C4-2B (cell line): ENCODE measurements at regions not wholly inside any gene's neighbourhood (a gene's known extent, or its start where the extent isn't known, plus 50 kb on each side); places are given as distances from the start of the nearest gene placed in this dataset.

Experiments
- H3K27ac ChIP-seq: fragments of 450-650 bp; 2 replicates; pipeline ENCODE4 v1.5.1; 2017
- ZFX ChIP-seq: fragments of 450-650 bp; IDR thresholded peaks from 2 replicates; pipeline ENCODE4 v1.6.1; 2017
- TF ChIP-seq, protein P1 (sequence below): fragments of 450-650 bp; conservative IDR thresholded peaks from 2 replicates; pipeline ENCODE4 v1.5.1; 2017; ENCODE audit warnings: mild to moderate bottlenecking

DNA sequence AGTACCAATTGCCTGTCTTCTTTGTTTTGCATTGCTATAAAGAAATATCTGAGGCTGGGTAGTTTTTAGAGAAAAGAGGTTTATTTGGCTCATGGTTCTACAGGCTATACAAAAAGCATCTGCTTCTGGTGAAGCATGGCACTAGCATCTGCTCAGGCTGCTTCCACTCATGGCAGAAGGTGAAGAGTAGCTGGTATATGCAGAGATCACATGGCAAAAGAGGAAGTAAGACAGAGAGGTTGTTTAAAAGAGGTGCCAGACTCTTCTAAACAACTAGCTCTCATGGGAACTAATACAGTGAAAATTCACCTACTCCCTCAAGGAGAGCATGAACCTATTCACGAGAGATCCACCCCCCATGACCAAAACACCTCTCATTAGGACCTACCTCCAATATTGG lies 56.7 kb upstream of the GUCA2B start:
- no peak overlapping the region for H3K27ac ChIP-seq

DNA sequence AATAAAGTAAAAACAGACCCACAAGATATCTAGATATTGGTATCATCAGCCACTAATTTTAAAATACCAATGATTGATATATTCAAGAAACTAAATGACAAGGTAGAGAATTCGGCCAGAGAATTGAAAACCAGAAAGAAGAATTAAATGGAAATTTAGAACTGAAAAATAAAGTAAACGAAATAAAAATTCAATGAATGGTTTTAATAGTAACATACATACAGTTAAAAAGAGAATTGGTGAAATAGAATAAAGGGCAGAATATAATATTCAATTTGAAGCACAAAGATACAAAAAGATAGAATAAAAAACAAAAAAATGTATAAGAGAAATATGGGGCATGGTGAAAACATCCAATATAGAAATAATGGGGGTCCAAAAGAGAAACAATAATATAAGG lies 64.0 kb upstream of the GUCA2B start:
- H3K27ac ChIP-seq = no peak overlapping the region
- TF ChIP-seq ZFX = no peak
- TF ChIP-seq, protein P1, sequence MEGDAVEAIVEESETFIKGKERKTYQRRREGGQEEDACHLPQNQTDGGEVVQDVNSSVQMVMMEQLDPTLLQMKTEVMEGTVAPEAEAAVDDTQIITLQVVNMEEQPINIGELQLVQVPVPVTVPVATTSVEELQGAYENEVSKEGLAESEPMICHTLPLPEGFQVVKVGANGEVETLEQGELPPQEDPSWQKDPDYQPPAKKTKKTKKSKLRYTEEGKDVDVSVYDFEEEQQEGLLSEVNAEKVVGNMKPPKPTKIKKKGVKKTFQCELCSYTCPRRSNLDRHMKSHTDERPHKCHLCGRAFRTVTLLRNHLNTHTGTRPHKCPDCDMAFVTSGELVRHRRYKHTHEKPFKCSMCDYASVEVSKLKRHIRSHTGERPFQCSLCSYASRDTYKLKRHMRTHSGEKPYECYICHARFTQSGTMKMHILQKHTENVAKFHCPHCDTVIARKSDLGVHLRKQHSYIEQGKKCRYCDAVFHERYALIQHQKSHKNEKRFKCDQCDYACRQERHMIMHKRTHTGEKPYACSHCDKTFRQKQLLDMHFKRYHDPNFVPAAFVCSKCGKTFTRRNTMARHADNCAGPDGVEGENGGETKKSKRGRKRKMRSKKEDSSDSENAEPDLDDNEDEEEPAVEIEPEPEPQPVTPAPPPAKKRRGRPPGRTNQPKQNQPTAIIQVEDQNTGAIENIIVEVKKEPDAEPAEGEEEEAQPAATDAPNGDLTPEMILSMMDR = no peak

More for the DNA sequence above, 56.7 kb upstream of the GUCA2B start:
- TF ChIP-seq ZFX = no peak

DNA sequence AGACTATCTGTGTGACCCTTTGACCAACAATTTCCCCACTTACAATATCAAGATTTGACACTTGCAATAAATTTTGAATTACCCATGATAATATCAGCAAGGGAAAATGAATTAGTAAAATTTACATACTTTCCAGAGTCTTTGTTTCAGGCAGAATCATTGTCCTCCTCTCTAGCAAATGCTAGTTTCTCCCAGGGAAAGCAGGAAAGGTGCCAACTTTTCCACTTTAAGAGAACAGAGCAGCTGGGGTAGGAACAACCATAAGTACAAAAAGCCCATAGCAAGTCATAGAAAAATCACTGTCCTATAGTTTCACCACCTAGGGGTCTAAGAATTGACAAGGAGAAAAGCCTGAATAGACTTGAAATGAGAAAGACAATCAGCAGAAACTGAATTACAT lies 67.1 kb upstream of the GUCA2B start:
- no peak for TF ChIP-seq ZFX
- H3K27ac ChIP-seq = no peak overlapping the region

DNA sequence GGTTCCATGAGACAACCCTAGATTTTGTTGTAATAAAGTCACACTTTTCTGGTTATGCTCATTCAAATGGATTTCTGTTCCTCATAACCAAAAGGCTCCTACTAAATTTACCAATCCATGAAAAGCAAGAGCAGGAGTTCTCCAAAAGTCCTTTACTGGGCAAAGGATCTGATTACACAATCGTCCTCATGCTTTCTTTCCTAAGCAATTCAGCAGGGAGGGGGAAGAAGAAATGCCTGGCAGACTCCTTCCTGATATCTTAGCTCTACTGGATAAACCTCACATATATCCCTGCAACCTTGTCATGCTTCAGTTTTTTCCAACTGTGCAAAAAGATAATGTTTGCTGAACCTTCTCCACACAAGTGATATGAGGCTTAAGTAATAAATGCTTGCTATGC lies 67.6 kb upstream of the GUCA2B start:
- TF ChIP-seq ZFX = no peak
- TF ChIP-seq, protein P1 = no peak

DNA sequence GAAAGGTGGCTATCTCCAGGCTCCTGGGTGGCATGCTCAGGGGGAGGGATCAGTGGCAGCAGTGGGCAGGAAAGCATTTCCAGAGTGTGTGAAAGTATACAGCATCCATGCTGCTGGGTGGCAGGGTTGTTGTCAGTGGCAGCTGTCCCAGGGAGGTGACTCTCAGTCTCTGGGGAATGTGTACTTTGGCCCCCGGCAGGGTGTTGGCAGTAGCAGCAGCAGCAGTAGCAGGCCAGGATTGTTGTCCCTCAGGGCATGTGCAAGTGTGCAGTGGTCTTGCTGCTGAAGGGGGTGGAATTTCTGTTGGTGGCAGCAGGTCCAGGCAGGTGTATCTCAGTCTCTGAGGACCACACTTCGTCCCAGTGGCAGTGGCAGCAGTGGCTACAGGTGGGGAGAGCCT lies 71.7 kb upstream of the GUCA2B start:
- H3K27ac ChIP-seq = no peak overlapping the region
- TF ChIP-seq, protein P1 = no peak
- TF ChIP-seq ZFX = no peak

More for the DNA sequence above, 67.6 kb upstream of the GUCA2B start:
- no peak overlapping the region for H3K27ac ChIP-seq

DNA sequence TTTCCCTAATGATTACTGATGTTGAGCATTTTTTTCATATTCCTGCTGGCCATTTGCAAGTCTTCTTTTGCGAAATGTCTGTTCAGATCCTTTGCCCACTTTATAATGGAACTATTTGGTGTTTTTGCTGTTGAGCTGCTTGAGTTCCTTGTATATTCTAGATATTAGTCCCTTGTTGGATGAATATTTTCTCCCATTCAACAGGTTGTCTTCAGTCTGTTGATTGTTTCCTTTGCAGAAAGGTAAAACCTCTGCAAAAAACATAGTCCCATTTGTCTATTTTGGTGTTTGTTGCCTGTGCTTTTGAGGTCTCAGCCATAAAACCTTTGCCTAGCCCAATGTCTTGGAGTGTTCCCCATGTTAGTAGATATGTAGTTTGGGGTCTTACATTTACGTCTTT lies 78.0 kb upstream of the GUCA2B start:
- TF ChIP-seq, protein P1 = no peak
- TF ChIP-seq ZFX = no peak
- no peak overlapping the region for H3K27ac ChIP-seq

DNA sequence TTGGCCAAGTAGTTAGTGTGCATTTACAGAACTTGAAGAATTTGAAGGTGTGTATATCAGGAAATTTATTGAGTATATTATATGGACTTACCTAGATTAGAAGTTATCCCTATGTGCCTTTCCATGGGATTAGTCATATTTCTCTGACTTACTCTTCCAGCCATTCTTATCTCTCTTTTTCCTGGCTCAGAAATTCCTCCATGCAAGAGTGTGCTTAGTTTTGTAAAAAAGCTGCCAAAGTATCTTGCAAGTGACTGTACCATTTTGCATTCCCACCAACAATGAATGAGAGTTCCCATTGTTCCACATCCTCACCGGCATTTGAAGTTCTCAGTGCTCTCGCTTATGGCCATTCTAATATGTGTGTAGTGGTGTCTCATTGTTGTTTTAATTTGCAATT lies 82.2 kb upstream of the GUCA2B start:
- TF ChIP-seq, protein P1 = no peak
- no peak for TF ChIP-seq ZFX
- no peak overlapping the region for H3K27ac ChIP-seq

DNA sequence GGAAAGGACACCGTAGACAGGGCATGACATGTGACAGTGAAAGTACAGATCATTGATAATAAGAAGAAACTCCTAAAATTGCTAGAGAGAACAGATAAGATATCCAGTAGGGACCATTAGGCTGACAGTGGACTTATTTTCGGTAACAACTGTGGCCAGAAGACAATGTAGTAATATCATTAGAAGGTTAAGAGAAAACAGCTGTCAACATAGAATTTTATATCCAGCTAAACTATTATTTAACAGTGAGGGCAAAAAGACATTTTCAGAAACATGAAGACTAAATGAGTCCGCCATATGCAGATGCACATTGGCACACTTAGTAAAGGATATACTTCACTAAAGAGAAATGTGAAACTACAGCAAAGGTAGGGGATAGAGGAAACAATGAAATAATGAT lies 95.4 kb upstream of the GUCA2B start:
- no peak overlapping the region for H3K27ac ChIP-seq
- TF ChIP-seq, protein P1 = no peak
- TF ChIP-seq ZFX = no peak

DNA sequence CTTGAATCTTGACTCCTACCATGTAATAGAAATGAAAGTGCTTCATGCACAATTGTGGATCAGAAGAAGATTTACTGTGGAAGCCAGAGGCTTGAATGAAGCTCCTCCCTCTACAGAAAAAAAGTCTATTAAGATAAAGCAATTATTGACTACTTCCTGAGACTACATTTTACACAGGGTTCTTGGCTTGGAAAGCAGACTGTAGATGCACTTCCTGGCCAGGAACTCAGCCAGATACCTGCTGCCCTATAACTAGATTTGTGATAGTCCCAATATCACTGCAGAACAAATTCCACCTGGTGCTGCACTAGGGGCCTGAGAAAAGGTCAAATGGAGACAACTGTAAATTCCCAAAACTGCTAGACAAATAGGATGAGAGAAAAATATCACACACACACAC lies 96.8 kb upstream of the GUCA2B start:
- TF ChIP-seq ZFX = no peak
- TF ChIP-seq, protein P1 = no peak
- H3K27ac ChIP-seq = no peak overlapping the region
